ENCODE measurements at regions not wholly inside any gene's neighbourhood (a gene's known extent, or its start where the extent isn't known, plus 50 kb on each side); places are given as distances from the start of the nearest gene placed in this dataset.
"Not testable (repeated sequence)": the region's sequence is repeated elsewhere in the genome, so short reads cannot be mapped to it uniquely, and the experiment has no call there.

DNA sequence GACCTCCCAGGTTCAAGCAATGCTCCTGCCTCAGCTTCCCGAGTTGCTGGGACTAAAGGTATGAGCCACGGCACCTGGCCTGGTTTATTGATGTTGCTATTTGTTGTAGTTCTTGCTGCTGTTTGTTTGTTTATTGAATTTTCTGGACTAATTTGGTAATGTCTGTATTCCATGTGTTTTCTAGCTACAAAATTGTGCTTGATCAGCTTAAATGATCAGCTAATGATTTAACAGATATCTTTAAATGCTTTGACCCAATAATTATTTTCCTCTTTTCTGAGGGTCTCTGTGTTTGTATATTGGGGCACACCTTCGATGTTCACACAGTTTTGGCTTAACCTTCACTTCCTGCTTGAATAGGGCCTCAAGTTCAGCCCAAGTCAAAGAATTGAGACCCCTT is 488.1 kb upstream of the HTR2C start:
- DNase-seq (ENCODE audit: low spot score) = no peak

DNA sequence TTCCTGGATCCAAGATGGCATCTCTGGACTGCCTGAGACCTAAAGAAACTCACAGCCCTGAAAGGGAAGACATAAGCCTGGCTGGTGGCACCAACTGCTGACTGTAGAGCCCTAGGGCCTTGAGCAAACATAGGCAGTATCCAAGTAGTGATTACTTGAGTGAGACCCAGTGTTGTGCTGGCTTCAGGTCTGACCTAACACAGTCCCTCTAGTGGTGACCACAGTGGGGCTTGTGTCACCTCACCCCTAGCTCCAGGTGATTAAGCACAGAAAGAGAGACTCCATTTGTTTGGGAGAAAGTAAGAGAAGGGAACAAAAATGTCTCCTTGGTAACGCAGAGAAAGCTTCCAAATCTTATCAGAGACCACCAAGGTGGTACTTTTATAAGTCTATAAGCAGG is 496.3 kb upstream of the HTR2C start:
- no peak for DNase-seq (ENCODE audit: low spot score)

DNA sequence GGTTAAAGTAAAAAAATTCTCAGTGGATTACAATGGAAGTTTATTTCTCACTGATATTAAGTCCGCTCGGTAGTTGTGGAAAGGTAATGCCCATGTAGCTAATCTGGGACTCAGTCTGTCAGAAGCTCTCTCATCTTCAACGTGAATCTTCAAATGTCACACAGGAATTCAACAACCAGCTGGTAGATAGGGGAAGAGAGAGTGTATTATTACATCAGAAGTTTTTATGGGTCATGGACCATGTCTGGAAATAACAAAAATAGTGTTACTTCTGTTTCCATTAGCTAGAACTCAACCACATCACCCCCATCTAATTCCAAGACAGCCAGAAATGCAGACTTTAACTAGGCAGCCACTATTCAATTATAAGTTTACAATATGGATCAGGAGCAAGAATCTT is 506.1 kb upstream of the HTR2C start:
- DNase-seq (ENCODE audit: low spot score) = no peak

DNA sequence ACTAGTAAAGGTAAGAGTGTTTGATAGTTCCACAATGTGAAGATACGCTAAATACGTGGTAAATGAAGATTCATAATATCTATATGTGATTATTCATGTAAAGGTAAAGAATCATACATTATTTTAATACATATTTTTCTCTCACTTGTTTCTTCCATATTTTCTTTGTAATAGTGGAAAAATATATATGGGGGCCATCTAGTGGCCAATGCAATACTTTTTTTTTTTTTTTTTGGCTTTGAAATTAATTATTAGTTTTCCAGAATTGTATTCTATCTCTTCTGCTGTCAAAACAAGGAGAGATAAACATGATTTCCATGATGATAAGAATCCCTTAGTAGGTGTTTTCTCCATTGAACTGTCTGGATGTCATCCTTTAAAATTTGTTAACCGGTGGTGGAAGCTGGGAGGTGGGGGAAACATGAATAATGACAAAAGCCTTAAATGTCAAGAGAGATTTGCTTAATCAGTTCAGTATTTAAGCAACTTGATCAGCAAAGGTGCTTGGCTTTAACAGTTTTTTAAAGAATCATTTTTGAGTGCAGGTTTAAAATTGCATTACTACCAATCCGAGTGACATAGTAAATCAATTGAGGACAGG is 508.7 kb upstream of the HTR2C start:
- no peak for DNase-seq (ENCODE audit: low spot score)

DNA sequence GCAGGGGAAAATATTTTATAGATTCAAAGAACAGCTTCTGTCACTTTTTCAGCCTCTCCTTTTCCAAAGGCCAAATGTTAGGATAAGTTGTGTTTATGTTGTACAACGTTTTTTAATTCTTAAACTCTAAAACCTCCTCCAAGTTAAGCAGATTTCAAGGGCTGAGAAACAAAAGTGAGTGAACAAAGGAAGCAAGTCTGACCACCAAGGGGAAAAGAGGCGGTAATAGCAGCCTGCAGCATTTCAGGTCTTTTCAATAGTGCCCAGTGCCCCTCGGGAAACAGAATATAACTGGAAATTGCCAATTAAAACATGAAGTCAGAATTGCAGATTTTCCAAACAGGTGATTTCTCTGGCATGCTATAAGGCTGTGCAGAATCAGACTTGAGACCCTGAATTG is 510.0 kb upstream of the HTR2C start:
- no peak for DNase-seq (ENCODE audit: low spot score)

GRCh38 chrX:114071412-114071811 is 512.5 kb upstream of the HTR2C start:
- no peak for DNase-seq (ENCODE audit: low spot score)

GRCh38 chrX:114065577-114066223 is 518.2 kb upstream of the HTR2C start:
- no peak for DNase-seq (ENCODE audit: low spot score)

GRCh38 chrX:114061226-114061625 is 522.7 kb upstream of the HTR2C start:
- DNase-seq (ENCODE audit: low spot score) = no peak

DNA sequence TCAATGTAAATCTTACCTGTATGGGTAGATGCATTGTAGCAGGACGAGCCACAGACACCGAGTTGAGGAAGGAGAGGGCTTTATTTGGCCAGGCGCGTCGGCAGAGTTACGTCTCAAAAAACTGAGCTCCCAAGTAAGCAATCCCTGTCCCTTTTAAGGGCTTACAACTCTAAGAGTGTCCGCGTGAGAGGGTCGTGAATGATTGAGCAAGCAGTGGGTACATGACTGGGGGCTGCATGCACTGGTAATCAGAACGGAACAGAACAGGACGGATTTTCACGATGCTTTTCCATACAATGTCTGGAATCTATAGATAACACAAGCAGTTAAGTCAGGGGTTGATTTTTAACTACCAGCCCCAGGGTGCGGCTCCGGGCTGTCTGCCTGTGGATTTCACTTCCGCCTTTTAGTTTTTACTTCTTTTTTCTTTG is 524.9 kb upstream of the HTR2C start:
- no peak for DNase-seq (ENCODE audit: low spot score)

DNA sequence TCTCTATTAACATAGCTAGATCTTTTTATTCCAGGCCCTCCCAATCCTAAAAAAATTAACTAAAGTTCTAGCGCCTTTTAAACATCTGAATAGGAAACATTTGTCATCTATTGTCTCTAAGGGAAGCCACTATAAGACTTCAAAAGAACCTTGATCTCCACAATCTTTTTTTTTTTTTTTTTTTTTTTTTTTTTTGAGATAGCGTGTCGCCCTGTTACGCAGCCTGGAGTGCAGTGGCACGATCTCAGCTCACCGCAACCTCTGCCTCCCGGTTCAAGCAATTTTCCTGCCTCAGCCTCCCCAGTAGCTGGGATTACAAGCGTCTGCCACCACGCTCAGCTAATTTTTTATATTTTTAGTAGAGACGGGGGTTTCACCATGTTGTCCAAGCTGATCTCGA is 526.5 kb upstream of the HTR2C start:
- DNase-seq (ENCODE audit: low spot score) = not testable (repeated sequence)

DNA sequence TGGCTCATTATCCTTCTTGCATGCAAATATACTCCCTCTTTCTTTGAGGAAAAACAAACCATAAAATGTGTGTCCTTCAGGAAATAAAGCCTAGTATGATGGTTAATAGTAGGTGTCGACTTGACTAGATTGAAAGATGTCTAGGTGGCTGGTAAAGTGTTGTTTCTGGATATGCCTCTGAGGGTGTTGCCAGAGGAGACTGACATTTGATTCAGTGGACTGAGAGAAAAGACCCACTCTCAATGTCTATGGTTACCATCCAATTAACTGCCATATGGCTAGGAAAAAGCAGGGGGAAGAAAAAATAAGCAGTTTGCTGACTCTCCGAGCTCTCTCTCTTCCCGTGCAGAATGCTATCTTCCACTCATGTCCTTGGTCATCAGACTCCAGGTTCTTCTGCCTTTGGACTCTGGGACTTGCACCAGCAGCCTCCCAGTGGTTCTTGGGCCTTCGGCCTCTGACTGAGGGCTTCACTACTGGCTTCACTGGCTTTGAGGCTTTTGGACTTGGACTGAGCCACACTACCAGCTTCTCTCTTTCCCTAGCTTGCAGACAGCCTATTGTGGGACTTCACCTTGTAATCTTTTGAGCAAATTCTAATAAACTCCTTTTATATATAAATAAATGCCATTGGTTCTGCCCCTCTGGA is 532.1 kb upstream of the HTR2C start:
- DNase-seq (ENCODE audit: low spot score) = no peak

GRCh38 chrX:114050075-114050796 is 533.6 kb upstream of the HTR2C start:
- no peak for DNase-seq (ENCODE audit: low spot score)

DNA sequence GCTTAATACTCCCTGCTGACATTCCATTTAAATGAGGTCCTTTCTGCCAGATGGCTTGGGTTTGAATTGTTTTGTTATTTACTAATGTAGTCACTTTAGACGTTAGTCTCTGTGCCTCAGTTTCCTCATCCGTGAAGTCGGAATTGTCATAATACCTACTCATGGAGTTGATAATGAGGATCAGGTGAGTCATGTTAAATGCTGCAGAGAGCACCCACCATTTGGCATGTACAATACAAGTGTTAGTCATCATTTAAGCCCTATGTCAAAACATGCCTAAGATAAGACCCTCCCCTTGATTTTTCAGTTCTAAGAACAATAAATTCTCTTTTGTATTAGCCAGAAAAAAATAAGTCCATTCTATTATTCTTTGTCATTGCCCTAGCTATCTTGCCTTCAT is 534.8 kb upstream of the HTR2C start:
- DNase-seq (ENCODE audit: low spot score) = no peak

GRCh38 chrX:114047558-114047957 is 536.3 kb upstream of the HTR2C start:
- no peak for DNase-seq (ENCODE audit: low spot score)

GRCh38 chrX:114046695-114047279 is 537.1 kb upstream of the HTR2C start:
- no peak for DNase-seq (ENCODE audit: low spot score)

DNA sequence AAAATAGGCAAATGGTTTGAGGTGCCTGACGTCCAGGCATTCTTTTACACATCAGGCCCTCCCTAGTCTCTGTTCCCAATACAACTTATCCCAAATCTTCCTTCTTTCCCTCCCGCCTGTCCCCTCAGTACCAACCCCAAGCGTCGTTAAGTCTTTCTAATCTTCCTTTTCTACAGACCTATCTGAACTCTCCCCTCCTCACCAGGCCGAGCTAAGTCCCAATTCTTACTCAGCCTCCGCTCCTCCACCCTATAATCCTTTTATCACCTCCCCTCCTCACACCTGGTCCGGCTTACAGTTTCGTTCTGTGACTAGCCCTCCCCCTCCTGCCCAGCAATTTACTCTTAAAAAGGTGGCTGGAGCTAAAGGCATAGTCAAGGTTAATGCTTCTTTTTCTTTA is 542.4 kb upstream of the HTR2C start:
- not testable (repeated sequence) for DNase-seq (ENCODE audit: low spot score)

DNA sequence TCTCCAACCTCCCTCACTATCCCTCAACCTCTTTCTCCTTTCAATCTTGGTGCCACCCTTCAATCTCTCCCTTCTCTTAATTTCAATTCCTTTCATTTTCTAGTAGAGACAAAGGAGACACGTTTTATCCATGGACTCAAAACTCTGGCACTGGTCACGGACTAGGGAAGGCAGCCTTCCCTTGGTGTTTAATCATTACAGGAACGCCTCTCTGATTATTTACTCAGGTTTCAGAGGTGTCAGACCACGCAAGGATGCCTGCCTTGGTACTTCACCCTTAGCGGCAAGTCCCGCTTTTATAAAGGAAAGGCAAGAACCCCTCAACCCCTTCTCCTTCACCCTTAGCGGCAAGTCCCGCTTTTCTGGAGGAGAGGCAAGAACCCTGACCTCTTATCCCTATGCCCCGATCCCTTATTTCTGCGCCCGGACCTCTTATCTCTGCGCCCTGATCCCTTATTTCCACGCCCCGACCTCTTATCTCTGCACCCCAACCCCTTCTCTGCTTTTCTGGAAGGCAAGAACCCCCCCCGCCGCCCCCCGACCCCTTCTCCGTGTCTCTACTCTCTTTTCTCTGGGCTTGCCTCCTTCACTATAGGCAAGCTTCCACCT is 543.1 kb upstream of the HTR2C start:
- DNase-seq (ENCODE audit: low spot score) = not testable (repeated sequence)

GRCh38 chrX:114040111-114040510 is 543.8 kb upstream of the HTR2C start:
- not testable (repeated sequence) for DNase-seq (ENCODE audit: low spot score)

DNA sequence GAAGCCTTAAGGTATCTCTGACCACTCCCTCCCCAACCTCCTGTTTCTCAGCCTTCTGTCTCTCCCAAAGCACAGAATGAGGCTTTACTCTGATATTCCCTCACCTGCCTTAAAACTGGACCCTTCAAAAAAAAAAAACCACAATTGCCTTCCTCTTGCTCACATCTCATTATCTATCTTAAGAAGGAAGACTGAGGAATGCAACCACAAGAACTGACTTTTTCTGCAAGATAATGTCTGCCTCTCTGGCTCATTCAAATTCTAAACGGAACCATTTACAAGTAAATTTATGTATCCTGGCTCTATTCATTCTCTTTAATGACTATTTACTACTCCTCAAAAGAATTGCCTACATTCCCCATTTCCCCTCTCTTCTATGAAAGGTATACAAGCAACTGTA is 545.5 kb upstream of the HTR2C start:
- no peak for DNase-seq (ENCODE audit: low spot score)

- DNase-seq (ENCODE audit: low spot score) = no peak
Measured at GRCh38 chrX:114037515-114037914, 546.4 kb upstream of the HTR2C start.

- DNase-seq (ENCODE audit: low spot score) = no peak
Measured at GRCh38 chrX:114028907-114029662, 554.8 kb upstream of the HTR2C start.

Measured in H4 (cell line).